ENCODE measurements at regions not wholly inside any gene's neighbourhood (a gene's known extent, or its start where the extent isn't known, plus 50 kb on each side); places are given as distances from the start of the nearest gene placed in this dataset.

GRCh38 chr2:4883375-4883774 is 808.8 kb upstream of the SOX11 start:
- TF ChIP-seq CTCF (IDR thresholded peaks at IDR 0.05) (no peak), ZFX (IDR thresholded peaks at IDR 0.05; ENCODE audit: borderline replicate concordance) (no peak)
